ENCODE measurements at regions not wholly inside any gene's neighbourhood (a gene's known extent, or its start where the extent isn't known, plus 50 kb on each side); places are given as distances from the start of the nearest gene placed in this dataset.
A peak's percentile ranks its signal among the peaks of the same experiment; 100 is the strongest.

DNA sequence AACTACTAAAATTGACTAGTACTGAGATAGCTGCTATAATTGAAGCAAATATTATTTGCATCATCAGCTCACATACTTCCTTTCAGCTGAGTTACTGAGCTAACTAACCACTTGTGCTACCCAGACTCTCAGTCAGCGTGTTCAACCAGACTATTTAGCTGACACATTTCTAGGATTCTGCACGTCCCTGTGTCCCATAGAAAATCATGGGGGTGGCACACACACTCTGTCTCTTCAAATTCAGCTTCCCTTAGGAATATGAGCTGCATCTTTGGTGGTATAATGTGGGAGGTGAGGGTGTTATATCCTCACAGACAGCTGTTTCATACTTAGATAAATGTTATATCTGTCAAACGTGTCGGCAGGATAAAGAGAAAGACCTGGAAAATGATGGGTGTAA, 424.0 kb downstream of the CDH2 start:
- DNase-seq (ENCODE audit: low spot score), result no peak

GRCh38 chr18:27750923-27751322, 426.0 kb downstream of the CDH2 start:
- no peak for DNase-seq (ENCODE audit: low spot score)

DNA sequence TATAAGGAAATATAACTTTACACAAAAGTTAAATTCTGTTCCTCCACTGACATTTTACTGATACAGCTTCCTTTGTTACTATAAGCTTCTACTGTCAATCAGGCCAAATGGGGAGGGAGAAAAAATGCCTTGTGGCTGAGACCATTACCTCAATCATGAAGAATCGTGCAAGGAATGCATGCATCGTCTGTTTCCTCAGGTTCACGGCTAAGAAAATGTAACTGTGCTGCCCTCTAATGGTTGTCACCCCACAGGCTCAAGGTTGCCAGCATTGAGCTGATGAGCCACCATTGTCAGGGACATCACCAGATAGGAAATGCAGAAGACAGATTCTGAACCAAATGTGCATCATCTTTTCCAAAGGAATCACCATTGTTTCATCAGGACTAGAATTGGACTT, 426.9 kb downstream of the CDH2 start:
- DNase-seq (ENCODE audit: low spot score), result peak; percentile 66

DNA sequence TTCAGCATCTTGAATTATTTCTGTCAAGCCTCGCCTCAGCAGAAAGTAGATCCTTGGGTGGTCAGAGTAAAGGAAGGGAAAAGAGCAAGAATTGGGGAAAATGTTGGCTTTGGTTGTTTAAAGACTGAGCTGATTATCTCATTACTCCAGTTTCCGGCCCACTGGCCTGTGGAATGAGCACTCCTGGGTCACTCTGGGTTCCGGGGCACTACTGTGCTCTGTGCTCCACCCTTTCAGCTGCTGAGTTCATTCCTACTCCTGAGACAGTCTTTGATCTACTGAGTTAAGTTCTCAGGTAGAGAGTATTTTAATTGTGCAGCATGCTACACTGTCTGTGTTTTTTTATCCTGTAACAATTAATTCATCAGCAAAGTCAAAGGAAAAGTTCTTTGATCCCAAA, 427.7 kb downstream of the CDH2 start:
- no peak for DNase-seq (ENCODE audit: low spot score)

GRCh38 chr18:27746241-27746640, 430.7 kb downstream of the CDH2 start:
- no peak for DNase-seq (ENCODE audit: low spot score)

GRCh38 chr18:27735117-27735516, 441.8 kb downstream of the CDH2 start:
- DNase-seq (ENCODE audit: low spot score), result no peak

DNA sequence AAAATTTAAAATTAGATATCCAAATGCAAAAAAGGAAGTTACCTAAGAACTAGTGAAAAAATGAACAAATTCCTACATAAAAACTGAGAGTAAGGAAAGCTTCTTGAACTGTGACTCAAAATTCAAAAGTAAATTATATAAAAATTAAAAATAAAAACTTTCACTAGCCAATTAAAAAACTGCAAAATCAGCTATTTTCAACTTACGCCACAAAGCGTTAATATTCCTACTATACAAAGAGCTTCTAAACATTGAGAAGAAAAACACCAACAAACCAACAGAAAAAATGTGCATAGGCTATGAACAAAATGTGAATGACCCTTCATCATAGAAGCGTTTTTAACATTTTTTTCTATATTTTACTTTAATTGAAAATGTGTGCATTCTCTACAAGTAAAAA, 445.7 kb downstream of the CDH2 start:
- no peak for DNase-seq (ENCODE audit: low spot score)

GRCh38 chr18:27728659-27729058, 448.3 kb downstream of the CDH2 start:
- no peak for DNase-seq (ENCODE audit: low spot score)

- no peak for DNase-seq (ENCODE audit: low spot score)
These were observed 452.6 kb downstream of the CDH2 start for GRCh38 chr18:27724362-27724761.

DNA sequence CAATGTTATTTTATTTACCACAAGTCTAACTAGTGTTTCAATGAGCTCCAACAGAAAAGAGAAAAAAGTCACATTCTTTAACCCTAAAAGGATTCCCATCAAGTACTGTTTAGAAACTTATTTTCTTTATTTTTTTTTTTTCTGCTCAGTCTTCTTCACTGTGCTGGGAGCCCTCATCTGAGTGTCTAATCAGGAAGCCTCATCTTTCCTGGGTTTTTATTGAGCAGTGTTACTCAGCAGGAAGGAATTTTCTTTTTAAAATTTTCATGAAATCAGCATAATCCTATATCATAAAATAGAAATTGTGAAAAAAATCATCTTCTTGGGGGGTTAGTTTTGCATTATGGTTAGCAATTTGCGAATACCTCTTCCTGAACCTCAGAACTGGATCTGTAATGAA, 453.8 kb downstream of the CDH2 start:
- no peak for DNase-seq (ENCODE audit: low spot score)

- DNase-seq (ENCODE audit: low spot score), result no peak
These were observed 457.2 kb downstream of the CDH2 start for GRCh38 chr18:27719680-27720079.

- no peak for DNase-seq (ENCODE audit: low spot score)
These were observed 459.1 kb downstream of the CDH2 start for GRCh38 chr18:27717816-27718215.

DNA sequence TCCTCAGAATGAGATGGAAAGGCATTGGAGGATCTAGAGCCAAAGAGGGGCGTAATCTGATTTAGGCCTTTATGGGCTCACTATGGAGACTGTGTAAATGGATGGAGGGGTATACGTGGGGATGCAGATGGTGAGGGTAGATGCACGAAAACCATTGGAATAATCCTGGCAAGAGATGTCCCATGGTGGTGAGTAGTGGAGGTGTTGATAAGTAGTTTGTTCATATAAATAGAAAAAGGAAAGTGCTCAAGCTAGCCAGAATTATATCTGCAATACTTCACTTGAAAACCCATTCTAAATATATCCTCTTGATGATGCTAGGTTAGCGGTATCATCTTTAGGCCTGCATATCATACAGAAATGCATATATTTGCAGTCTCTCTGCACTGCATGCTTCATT, 459.7 kb downstream of the CDH2 start:
- no peak for DNase-seq (ENCODE audit: low spot score)

DNA sequence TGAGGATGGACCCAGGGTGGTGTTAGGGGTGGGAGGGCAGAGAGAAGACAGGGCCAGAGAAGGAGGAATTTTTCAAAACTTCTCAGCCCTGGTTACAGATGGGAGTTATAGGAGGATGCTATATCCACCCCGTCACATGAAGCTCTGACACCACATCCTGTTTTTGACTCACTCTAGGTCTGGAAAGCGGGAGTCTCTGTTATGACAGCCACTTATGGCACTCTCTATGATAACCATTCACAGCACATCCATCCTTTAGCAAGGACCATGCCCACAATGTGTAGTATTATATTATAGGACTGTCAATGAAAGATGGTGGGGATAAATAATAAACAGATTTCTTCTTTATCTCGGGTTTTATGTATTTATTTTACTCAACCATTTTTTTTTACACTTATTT, 461.2 kb downstream of the CDH2 start:
- DNase-seq (ENCODE audit: low spot score), result no peak

GRCh38 chr18:27713738-27714095, 463.2 kb downstream of the CDH2 start:
- DNase-seq (ENCODE audit: low spot score), result no peak

DNA sequence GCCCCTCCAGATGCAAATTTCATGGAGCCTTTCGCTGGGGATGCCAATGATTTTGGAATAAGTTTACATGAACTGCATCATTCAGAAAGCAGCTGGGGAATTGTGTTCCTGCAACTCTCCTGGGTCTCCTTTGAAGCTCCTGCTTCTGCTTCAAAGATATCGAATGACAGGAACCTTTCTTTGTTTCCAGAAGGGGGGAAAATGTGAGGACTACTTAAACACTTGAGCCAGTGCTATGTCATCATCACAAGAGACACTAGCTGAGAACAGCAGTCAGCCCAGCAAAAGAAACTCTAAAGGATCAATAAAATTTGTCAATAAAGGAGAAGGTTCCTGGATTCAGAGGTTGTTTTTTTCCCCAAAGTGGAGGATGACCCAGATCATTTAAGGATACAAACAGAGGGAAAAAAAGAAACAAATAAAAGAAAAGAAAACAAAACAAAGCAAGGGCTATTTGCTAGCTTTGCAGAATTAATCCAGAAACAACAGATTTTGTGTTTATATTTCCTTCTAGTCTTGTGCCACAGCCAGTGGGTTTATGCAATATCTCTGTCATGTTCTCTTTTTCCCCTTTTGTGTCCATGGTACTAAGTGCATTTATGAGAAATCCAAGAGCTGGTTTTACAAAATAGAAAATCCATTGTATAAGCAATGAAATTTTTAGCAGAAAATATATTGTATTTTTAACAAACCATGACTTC, 463.7 kb downstream of the CDH2 start:
- no peak for DNase-seq (ENCODE audit: low spot score)

DNA sequence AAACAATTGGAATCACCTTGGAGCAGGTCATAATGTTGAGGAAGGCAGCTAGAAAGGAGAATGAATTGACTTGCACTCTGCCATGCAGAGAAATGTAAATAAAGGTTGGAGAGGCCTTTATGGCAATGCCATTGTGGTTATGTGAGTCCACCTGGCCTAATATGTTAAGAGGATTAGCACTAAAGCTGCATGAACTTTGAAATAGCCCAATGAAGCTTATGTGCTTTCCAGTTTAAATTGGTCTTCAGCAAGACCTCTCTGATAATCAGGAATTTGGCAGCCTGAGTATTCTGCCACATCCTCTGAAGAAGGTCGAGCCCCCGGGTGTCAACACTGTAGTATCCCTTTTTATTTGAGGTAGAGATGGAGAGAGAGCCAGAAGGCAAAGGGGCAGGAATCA, 464.9 kb downstream of the CDH2 start:
- no peak for DNase-seq (ENCODE audit: low spot score)

DNA sequence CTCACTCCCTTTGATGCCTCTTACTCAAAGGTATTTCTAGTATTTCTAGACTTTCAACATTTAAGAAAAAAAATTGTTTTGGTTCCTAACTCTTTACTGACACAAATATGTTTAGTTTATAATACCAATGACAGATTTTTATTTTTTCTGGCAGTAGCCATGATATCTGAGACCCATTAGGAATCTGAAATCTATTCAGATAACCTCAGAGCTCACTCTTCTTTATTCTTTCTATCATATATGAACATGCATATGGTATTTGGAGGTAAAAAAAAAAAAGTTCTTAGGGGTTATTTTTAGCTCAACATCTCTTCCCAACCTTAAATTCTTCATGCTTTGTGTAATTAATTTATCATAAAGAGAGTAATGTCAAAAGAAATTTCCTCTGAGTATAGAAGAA, 465.5 kb downstream of the CDH2 start:
- no peak for DNase-seq (ENCODE audit: low spot score)

DNA sequence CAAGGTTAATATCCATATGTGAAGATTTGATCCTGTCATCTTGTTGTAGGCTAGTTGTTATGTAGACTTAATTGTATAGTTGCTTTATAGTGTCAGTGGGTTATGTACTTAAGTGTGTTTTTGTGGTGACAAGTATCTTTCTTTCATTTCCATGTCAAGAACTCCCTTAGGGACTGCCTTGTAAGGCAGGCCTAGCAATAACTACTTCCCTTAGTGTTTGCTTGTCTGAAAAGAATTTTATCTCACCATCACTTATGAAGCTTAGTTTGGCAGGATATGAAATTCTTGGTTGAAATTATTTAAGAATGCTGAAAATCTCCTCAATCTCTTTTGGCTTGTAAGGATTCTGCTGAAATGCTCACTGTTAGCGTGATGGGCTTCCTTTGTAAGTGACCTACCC, 467.6 kb downstream of the CDH2 start:
- no peak for DNase-seq (ENCODE audit: low spot score)

DNA sequence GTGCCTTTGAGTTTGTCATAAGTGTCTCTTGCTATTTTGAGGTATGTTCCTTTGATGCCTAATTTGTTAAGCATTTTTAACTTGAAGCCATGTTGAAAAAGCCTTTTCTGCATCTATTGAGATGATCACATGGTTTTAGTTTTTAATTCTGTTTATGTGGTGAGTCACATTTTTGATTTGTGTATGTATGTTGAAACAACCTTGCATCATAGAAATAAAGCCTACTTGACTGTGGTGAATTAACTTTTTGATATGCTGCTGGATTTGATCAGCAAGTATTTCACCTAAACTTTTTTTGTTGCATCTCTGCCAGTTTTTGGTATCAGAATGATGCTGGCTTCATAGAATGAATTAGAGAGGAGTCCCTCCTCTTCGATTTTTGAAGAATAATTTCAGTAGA, 469.7 kb downstream of the CDH2 start:
- no peak for DNase-seq (ENCODE audit: low spot score)

- DNase-seq (ENCODE audit: low spot score), result no peak
These were observed 472.1 kb downstream of the CDH2 start for GRCh38 chr18:27704736-27705361.

DNA sequence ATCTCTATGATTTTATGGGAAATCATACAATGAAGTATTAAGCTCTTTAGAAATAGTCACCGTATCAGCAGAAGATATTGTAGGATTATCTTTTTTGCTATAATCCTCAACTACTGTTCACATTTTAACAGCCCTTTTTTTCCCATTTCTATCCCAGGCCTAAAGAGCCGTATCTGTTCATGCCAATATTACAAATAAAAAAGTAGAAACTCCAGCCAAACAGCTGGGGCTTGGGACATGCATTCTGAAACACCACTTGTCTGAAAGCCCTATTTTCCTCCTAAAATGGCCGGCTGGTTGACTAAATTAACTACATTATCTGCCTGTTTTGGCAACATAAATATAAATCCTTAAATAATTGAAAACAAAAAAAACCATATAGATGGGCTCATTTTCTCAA, 477.8 kb downstream of the CDH2 start:
- no peak for DNase-seq (ENCODE audit: low spot score)

DNA sequence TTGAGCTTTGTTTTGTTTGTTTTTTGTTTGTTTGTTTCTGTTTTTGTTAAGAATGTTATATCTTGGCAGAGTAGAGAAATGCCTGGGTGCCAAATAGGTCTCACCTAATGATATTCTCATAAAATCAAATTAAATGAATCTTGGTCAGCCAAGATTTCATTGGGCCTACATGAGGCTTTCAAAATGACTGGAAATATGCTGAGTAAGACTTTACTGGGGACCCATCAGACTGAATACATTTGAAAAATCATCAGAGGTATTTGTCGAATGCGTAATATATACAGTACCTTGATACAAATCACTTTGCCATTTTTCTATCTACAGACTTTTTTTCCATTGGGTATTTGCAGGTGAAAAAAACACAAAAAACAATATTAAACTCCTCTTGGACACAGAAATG, 480.8 kb downstream of the CDH2 start:
- no peak for DNase-seq (ENCODE audit: low spot score)

DNA sequence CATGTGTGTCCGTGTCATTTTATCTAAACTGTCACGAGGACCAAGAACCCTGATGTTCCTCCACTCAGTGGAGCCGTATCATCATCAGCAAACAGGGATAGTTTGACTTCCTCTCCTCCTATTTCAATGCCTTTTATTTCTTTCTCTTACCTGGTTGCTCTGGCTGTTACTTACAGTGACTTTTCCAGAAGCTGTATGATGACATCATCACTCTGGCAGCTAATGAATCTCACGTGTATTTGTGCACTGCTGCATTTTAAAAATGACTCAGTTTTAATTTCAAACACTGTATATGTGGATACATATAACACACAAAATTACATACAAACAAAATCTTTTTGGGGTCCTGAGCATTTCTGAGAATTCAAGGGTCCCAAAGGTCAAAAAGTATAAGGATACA, 481.4 kb downstream of the CDH2 start:
- DNase-seq (ENCODE audit: low spot score), result no peak

Measured in D341Med (cell line).